GM18873 (cell line): ENCODE measurements at regions not wholly inside any gene's neighbourhood (a gene's known extent, or its start where the extent isn't known, plus 50 kb on each side); places are given as distances from the start of the nearest gene placed in this dataset.
"Not testable (repeated sequence)": the region's sequence is repeated elsewhere in the genome, so short reads cannot be mapped to it uniquely, and the experiment has no call there.

Experiments used
- ATAC-seq: cut with Tn5 transposase; IDR thresholded peaks from one replicate; pipeline ENCODE4 v1.9.1; 2021; ENCODE audit warnings: mild to moderate bottlenecking, moderate library complexity, moderate number of reproducible peaks; ENCODE audit not compliant: unreplicated experiment, low FRiP score

- ATAC-seq, result no peak
Measured at GRCh38 chr5:124121198-124121597, 609.2 kb downstream of the CSNK1G3 start.

DNA sequence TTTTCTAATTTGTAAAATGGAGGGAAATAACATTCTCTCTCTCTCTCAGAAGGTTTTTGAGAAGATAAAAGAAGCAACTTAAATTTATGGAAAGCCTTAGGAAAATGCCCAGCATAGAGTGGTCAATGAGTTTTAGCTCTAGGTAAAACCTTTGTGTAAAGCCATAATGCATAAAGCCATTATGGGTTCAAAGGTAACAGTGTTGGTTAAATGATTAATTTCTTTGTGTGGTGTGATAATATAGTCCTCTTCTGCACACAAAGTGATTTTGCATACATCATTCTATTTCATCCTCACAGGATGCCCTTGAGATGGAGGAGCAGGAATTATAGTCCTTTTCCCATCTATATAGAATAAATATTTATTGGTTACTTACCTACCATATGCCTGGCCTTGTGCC, 602.9 kb downstream of the CSNK1G3 start:
- ATAC-seq, result no peak

DNA sequence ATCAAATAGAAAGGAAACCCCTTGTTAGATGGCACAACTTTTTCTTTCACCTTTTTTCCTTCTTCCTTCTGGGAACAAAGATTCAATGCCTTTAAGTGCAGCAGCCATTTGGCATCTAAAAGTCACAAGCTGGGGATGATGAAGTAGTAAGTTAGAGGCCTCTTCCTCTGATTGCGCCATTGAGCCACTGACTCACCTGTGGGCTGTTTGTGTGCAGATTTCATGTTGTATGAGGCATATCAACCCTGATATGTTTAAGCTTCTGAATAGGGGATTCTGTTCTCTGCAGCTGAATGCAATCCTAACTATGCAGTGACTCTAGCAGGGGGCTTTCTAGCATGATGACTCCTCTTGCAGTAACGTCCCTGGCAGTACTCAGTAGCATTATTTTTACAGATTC, 599.9 kb downstream of the CSNK1G3 start:
- ATAC-seq, result no peak

DNA sequence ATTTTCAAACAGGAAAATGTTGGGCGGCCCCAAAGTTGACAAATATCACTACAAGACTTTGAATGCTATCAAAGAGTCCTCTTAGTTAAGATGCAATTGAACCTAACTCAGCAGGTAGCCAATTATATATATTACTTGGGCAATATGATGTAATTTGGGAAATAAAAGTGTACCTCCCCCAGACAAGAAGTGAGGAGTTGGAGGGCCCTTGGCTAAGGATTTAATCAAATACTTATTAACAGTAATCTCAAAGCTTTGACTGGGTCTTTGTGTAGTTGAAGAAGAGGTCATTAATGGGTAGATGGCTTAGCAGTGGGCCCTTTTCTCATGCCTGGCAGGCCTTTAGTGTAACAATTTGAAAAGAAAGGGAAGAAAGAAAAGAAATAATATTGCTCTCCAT, 599.0 kb downstream of the CSNK1G3 start:
- no peak for ATAC-seq

DNA sequence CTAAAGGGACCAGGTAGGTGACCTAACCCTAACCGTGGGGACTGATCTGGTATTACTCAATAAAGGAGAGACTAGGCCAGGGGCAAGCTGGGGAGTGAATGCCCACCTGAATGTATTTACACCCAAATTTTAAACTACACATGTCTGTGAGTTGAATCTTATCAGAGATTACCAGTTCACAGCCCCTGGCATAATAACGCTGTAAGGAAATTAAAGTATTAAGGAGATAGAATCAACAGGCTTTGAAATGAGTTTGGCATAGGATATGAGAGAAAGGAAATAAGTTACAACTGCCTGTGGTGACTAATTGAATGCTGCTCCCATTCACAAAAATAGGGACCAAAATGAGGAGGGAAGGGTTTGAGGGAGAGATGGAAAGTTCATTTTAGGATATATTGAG, 593.3 kb downstream of the CSNK1G3 start:
- no peak for ATAC-seq

- ATAC-seq, result no peak
Measured at GRCh38 chr5:124104821-124105220, 592.8 kb downstream of the CSNK1G3 start.

GRCh38 chr5:124104344-124104743, 592.4 kb downstream of the CSNK1G3 start:
- no peak for ATAC-seq

DNA sequence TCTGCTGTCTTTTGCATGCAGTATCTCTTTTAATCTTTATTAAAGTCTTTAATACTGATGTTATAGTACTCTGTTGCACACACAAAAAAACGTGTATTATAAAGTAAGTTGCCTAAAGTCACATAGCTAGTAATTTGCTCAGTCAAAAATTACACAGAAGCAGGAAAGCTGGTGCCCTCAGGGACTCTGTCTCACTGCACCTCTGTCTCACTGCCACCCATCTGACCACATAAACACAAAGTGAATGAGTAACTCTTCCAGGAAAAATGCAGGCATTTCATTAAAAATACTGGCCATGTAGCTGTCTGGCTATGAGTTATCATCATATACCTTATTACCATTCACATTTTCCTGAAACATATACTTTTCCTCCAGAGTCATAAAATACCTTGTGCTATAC, 591.7 kb downstream of the CSNK1G3 start:
- no peak for ATAC-seq

- ATAC-seq, result not testable (repeated sequence)
Measured at GRCh38 chr5:124103056-124103455, 591.1 kb downstream of the CSNK1G3 start.

DNA sequence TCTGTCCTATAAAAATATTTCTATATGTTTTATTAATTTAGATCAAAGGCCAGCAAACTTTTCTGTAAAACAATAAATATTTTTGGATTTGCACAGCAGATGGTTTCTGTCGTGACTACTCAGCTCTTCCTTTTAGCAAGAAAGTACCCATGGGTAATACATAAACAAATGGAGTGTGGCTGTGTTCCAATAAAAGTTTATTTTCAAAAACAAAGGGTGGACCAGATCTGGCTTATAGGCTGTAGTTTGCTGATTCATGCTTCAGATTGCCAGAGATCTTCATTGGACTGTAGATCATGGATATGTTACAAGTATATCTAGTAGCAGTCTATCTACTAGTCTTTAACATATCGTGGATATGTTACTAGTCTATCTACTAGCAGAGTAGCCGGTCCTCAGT, 590.5 kb downstream of the CSNK1G3 start:
- no peak for ATAC-seq

- ATAC-seq, result no peak
Measured at GRCh38 chr5:124093658-124094057, 581.7 kb downstream of the CSNK1G3 start.

DNA sequence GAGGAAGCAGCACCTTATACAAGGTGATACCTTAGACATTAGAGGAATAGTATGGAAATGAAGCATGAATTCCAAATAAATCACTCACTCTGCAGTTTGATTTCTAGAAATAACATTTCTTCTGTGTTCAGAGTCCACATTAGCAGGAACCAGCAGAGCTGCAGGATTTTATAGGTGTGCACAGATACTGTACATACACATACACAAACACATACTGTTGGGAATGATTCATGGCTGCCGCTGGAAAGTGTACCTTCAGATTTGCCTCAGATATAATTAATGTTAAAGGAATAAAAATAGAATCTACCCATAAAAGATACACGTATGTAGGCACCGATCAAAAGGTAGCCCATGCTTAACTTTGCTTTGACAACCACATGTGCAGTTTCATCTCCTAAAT, 578.1 kb downstream of the CSNK1G3 start:
- ATAC-seq, result no peak

GRCh38 chr5:124089578-124089977, 577.6 kb downstream of the CSNK1G3 start:
- ATAC-seq, result no peak

GRCh38 chr5:124088289-124089032, 576.5 kb downstream of the CSNK1G3 start:
- no peak for ATAC-seq

DNA sequence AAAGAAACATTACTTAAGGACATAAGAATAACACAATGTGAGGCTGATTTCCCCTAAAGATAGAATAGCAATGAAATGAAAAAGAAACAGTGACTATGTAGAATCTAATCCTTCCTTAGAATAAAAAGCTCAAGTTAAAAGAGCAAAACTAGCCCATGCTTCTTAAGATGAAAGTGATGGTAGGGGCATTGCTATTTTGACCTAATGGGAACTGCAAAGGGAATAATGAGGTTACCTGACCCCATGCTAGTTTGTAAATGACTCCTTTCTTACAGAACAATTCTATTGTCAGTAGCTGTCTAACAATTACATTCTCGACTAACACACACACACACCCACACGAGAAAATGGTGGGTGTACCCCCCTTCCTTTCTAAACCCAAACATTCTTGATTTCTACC, 575.8 kb downstream of the CSNK1G3 start:
- no peak for ATAC-seq

DNA sequence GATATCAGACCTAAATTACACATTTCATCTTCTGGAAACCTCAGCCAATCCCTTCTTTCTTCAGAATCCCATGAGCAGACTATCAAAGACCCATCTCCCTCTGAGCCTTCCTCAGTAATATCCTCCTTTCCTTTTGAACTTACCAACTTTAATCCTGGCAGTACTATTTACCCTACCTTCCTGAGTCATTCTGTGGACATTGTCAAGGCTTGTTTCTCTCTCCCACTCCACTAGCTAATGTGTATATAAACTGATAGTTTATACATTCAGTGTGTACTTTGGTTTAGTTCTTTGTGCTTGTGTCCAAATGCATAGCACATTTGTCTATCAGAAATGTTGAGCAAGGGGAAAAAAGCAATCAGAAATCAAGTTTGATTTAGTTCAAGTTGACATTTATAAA, 568.3 kb downstream of the CSNK1G3 start:
- ATAC-seq, result no peak

DNA sequence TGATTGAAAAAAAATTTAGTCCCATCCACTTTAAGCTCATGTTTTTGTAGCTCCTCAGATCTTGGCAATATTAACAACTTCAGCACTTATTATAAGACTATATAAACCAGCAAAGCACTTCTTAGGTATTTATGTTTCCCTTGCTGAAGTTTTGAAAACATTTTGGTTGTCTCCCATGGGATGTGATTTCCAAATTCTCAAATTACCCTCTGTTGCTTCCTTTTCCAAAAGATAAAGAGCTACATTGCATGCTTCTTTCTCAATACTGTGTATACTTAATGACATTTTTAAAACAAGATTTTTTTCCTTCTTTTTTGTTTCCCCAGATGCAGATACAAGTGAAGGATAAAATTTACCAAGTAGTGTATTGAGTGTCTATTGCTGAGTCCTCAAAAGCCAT, 567.1 kb downstream of the CSNK1G3 start:
- ATAC-seq, result no peak

GRCh38 chr5:124074500-124074899, 562.5 kb downstream of the CSNK1G3 start:
- no peak for ATAC-seq

GRCh38 chr5:124072570-124072969, 560.6 kb downstream of the CSNK1G3 start:
- ATAC-seq, result no peak

DNA sequence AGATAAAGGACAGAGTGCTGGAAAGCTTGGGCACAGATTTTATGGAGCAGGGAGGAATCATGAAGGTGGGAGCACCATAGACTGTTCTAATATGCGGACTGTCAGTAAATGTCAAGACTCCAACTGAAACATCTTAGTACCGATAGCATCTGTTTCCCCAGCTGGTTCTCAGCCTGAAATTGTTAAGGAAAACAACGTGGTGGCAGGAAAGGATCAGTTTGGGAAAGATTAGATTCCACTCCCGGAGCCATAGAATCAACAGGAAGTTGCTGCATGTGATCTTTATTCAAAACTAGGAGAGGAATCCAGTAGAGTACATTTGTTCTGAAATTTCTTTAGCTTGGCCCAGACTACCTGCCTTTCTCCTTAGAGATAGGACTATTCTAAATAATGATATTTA, 559.1 kb downstream of the CSNK1G3 start:
- ATAC-seq, result no peak

GRCh38 chr5:124065508-124065907, 553.5 kb downstream of the CSNK1G3 start:
- no peak for ATAC-seq

GRCh38 chr5:124064956-124065355, 553.0 kb downstream of the CSNK1G3 start:
- ATAC-seq, result no peak

DNA sequence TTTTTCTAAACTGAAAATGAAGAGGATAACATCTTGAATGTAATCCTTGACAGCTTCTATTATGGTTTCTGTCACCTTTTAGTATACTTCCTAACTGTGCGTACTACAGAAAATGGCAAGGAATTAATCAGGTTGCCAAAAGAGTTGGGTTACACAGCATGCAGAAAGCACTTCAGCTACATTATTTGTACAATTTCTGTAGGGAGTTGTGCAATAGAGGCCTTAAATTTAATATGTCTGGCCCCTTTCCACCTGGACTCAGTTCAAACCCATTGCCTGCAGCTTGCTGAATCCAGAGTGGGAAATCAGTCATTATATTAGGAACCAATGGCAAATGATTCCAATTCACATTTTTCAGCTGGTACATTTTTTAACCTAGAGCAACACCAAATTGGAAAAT, 549.7 kb downstream of the CSNK1G3 start:
- ATAC-seq, result no peak
